K562 (cell line): ENCODE measurements at regions not wholly inside any gene's neighbourhood (a gene's known extent, or its start where the extent isn't known, plus 50 kb on each side); places are given as distances from the start of the nearest gene placed in this dataset.

ENCODE experiments used
- POLR2A ChIP-seq: fragments of 450-650 bp; conservative IDR thresholded peaks from 2 replicates; pipeline ENCODE4 v1.6.1; 2016
- RFX5 ChIP-seq: IDR thresholded peaks from 2 replicates; pipeline ENCODE4 v1.6.1; 2011; ENCODE audit warnings: low read depth, mild to moderate bottlenecking, improper control_type of control experiment, low read length
- XRCC3 ChIP-seq: fragments of 450-650 bp; IDR thresholded peaks from 2 replicates; pipeline ENCODE4 v1.6.1; 2017; ENCODE audit warnings: mild to moderate bottlenecking, moderate library complexity
- YY1 ChIP-seq, 3 experiments: IDR thresholded peaks; 2 replicates each; pipeline ENCODE4 v1.6.1; 2011; ENCODE audit warnings: low read length in 2 of 3, mild to moderate bottlenecking in 2 of 3, moderate library complexity in 2 of 3, borderline replicate concordance in 1 of 3, control low read depth in 1 of 3, low read depth in 1 of 3; ENCODE audit not compliant: insufficient read depth in 3 of 3, insufficient replicate concordance in 2 of 3, control insufficient read depth in 1 of 3, insufficient read length in 1 of 3; ENCODE audit errors: extremely low read depth in 1 of 3
- ZKSCAN3 ChIP-seq: fragments of 250-450 bp; sonication (Bioruptor Pico); IDR thresholded peaks from 2 replicates; pipeline ENCODE4 v1.4.0; 2020
- TF ChIP-seq, protein P1 (sequence below): fragments of 450-650 bp; formaldehyde crosslinking; IDR thresholded peaks from 2 replicates; pipeline ENCODE4 v1.4.0; 2022; ENCODE audit warnings: missing genetic modification characterization
- TF ChIP-seq, protein P2 (sequence below), 2 experiments: fragments of 450-650 bp; formaldehyde crosslinking in 1 of 2; IDR thresholded peaks; 2 replicates each; pipeline versions ENCODE4 v1.4.0 to v1.6.1; 2014 to 2020; ENCODE audit warnings: mild to moderate bottlenecking in 2 of 2, borderline replicate concordance in 1 of 2, low read depth in 1 of 2
- TF ChIP-seq, protein P3 (sequence below): sonication (generic); formaldehyde crosslinking; IDR thresholded peaks from 2 replicates; pipeline ENCODE4 v1.8.0; 2022; ENCODE audit warnings: mild to moderate bottlenecking, low read depth, missing genetic modification reagents
- TF ChIP-seq, protein P4 (sequence below): fragments of 200-800 bp; sonication (Bioruptor generic); IDR thresholded peaks from 2 replicates; pipeline ENCODE4 v1.6.1; 2016; ENCODE audit warnings: missing genetic modification characterization, missing compliant biosample characterization

DNA sequence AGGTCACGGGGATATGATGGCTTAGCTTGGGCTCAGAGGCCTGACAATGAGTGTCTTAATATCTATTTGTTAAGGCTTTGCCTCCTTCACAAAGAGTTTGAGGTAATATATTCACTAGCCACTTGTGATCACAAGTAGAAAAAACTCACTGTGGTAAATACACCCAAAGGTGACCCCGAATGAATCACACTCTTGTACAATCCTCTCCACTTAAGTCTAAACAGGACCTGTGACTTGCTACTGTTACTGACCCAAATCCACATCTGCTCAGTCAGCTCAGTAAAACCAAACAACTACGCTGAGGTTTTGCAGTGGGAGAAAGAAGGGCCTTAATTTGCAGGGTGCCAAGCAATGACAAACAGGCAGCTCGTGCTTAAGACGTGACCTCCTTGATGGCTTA, 223.8 kb upstream of the MAGEC2 start:
- TF ChIP-seq, protein P1, sequence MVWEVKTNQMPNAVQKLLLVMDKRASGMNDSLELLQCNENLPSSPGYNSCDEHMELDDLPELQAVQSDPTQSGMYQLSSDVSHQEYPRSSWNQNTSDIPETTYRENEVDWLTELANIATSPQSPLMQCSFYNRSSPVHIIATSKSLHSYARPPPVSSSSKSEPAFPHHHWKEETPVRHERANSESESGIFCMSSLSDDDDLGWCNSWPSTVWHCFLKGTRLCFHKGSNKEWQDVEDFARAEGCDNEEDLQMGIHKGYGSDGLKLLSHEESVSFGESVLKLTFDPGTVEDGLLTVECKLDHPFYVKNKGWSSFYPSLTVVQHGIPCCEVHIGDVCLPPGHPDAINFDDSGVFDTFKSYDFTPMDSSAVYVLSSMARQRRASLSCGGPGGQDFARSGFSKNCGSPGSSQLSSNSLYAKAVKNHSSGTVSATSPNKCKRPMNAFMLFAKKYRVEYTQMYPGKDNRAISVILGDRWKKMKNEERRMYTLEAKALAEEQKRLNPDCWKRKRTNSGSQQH (CRISPR knock-in tag), result no peak
- TF ChIP-seq, protein P2, sequence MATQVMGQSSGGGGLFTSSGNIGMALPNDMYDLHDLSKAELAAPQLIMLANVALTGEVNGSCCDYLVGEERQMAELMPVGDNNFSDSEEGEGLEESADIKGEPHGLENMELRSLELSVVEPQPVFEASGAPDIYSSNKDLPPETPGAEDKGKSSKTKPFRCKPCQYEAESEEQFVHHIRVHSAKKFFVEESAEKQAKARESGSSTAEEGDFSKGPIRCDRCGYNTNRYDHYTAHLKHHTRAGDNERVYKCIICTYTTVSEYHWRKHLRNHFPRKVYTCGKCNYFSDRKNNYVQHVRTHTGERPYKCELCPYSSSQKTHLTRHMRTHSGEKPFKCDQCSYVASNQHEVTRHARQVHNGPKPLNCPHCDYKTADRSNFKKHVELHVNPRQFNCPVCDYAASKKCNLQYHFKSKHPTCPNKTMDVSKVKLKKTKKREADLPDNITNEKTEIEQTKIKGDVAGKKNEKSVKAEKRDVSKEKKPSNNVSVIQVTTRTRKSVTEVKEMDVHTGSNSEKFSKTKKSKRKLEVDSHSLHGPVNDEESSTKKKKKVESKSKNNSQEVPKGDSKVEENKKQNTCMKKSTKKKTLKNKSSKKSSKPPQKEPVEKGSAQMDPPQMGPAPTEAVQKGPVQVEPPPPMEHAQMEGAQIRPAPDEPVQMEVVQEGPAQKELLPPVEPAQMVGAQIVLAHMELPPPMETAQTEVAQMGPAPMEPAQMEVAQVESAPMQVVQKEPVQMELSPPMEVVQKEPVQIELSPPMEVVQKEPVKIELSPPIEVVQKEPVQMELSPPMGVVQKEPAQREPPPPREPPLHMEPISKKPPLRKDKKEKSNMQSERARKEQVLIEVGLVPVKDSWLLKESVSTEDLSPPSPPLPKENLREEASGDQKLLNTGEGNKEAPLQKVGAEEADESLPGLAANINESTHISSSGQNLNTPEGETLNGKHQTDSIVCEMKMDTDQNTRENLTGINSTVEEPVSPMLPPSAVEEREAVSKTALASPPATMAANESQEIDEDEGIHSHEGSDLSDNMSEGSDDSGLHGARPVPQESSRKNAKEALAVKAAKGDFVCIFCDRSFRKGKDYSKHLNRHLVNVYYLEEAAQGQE (IDR thresholded peaks at IDR 0.05; ENCODE audit: borderline replicate concordance), result no peak
- TF ChIP-seq, protein P2 (CRISPR knock-in tag; IDR thresholded peaks at IDR 0.05; ENCODE audit: low read depth), result no peak
- TF ChIP-seq, protein P3, sequence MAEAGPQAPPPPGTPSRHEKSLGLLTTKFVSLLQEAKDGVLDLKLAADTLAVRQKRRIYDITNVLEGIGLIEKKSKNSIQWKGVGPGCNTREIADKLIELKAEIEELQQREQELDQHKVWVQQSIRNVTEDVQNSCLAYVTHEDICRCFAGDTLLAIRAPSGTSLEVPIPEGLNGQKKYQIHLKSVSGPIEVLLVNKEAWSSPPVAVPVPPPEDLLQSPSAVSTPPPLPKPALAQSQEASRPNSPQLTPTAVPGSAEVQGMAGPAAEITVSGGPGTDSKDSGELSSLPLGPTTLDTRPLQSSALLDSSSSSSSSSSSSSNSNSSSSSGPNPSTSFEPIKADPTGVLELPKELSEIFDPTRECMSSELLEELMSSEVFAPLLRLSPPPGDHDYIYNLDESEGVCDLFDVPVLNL, result no peak
- TF ChIP-seq RFX5 (no peak), XRCC3 (no peak), YY1 (IDR thresholded peaks at IDR 0.05; ENCODE audit: borderline replicate concordance in 1 of 3, control insufficient read depth in 1 of 3, extremely low read depth in 1 of 3, insufficient read depth in 3 of 3, insufficient read length in 1 of 3, insufficient replicate concordance in 2 of 3, low read depth in 1 of 3, low read length in 2 of 3) (no peak), POLR2A (no peak), ZKSCAN3 (CRISPR knock-in tag) (no peak)
- TF ChIP-seq, protein P4, sequence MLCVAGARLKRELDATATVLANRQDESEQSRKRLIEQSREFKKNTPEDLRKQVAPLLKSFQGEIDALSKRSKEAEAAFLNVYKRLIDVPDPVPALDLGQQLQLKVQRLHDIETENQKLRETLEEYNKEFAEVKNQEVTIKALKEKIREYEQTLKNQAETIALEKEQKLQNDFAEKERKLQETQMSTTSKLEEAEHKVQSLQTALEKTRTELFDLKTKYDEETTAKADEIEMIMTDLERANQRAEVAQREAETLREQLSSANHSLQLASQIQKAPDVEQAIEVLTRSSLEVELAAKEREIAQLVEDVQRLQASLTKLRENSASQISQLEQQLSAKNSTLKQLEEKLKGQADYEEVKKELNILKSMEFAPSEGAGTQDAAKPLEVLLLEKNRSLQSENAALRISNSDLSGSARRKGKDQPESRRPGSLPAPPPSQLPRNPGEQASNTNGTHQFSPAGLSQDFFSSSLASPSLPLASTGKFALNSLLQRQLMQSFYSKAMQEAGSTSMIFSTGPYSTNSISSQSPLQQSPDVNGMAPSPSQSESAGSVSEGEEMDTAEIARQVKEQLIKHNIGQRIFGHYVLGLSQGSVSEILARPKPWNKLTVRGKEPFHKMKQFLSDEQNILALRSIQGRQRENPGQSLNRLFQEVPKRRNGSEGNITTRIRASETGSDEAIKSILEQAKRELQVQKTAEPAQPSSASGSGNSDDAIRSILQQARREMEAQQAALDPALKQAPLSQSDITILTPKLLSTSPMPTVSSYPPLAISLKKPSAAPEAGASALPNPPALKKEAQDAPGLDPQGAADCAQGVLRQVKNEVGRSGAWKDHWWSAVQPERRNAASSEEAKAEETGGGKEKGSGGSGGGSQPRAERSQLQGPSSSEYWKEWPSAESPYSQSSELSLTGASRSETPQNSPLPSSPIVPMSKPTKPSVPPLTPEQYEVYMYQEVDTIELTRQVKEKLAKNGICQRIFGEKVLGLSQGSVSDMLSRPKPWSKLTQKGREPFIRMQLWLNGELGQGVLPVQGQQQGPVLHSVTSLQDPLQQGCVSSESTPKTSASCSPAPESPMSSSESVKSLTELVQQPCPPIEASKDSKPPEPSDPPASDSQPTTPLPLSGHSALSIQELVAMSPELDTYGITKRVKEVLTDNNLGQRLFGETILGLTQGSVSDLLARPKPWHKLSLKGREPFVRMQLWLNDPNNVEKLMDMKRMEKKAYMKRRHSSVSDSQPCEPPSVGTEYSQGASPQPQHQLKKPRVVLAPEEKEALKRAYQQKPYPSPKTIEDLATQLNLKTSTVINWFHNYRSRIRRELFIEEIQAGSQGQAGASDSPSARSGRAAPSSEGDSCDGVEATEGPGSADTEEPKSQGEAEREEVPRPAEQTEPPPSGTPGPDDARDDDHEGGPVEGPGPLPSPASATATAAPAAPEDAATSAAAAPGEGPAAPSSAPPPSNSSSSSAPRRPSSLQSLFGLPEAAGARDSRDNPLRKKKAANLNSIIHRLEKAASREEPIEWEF (CRISPR knock-in tag), result no peak
